Right renal cortex interstitium (tissue), 3 donors: ENCODE measurements at regions not wholly inside any gene's neighbourhood (a gene's known extent, or its start where the extent isn't known, plus 50 kb on each side); places are given as distances from the start of the nearest gene placed in this dataset.
"Not testable (repeated sequence)": the region's sequence is repeated elsewhere in the genome, so short reads cannot be mapped to it uniquely, and the experiment has no call there.

ENCODE experiments used
- DNase-seq, 3 donors: peaks; one replicate each; pipeline ENCODE4 v3.0.0-alpha.2; 2013; ENCODE audit warnings: low read depth in 3 of 3, low spot score in 2 of 3

DNA sequence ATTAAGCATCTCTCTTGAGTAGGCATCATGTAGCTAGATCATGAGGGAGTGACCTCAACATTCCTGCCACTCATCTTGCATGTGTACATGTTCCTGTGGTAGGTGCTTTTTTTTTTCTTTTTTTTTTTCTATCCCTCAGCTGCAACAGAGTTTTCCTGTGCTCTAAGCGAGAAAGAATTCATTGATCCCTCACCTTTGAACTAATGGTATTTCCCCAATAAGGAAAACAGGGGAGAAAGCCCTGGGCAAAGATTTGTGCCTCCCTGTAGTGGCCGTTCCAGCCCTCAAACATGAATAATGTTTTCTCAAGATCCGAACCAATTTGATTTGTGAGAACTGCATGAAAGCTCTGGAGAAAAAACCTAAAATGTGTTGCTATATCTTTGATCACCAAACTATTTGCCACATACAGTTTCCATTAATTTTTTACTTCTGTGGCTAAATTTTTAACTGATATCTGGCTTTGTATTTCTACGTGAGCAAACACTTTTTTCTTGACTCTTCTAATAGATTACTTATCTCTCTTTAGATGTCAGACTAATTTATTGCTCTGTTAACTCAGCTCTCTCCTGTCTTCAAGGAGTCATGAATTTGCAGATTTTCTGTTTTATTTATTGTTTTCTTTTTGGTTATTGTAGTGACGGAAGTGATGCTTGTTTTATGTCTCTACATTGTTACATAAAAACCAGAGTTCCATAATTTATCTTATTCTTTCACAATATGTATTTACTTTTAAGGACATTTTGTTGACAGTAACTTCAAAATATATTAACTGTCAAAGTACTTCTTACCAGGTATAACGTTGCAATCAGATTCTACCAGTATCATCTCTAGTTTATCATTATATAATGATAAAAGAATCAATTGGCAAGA, 1396.5 kb downstream of the OTOL1 start:
- DNase-seq: no peak

GRCh38 chr3:162897291-162897690, 1400.7 kb downstream of the OTOL1 start:
- DNase-seq: no peak

GRCh38 chr3:162932503-162932902, 1435.9 kb downstream of the OTOL1 start:
- DNase-seq: no peak

DNA sequence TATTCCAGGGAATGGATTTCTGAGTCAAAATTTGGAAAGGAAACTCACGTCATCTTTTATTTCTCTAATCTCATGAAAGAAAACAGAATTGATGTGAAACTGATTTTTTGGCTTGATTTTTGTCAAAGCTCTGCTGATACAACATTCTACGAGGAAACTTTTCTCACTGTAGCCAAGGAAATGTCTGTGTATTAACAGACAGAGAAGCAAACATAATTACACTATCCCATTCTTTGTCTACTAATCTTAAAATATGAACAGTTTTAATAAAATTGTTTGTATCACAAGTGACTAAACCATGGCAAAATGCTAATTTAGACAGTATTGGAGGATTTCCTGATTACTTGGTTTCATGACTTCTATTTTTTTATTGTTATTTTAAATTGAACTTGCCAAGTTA, 1437.0 kb downstream of the OTOL1 start:
- no peak for DNase-seq

DNA sequence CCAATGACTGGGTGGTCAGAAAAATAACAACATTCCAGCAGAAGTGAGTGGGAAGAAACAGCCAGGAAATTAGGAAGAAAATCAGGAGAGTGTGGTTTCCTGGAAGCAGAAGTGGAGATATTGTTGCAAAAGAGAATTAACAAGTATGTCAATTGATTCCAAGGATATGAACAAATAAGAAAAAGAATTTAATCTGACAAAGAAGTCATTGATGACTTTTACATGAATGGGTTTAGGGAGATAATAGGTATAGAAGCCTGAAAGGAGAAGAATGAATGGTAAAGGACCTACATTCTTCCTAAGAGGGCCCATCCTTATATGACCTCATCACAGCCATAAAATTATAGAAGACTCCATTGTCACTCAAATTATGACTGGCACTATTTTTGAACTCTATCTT, 1440.1 kb downstream of the OTOL1 start:
- DNase-seq: no peak

DNA sequence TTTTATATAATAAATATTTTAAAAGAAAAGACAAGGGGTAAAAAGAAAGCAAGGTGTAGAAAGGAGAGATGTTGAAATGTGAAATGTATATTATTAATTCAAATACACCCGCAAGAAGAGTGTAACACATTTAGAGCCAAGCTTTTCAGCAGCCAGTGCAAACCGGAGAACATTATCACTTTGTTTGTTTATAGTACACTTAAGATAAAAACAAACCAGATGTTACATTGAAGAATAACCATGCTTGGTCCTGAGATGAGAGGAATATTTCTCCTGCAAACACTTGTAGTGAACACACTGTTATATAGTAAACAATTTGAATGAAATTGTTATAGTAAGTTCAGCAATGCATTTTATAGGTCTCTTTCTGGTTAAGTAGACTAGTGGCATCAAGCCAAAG, 1441.5 kb downstream of the OTOL1 start:
- no peak for DNase-seq

DNA sequence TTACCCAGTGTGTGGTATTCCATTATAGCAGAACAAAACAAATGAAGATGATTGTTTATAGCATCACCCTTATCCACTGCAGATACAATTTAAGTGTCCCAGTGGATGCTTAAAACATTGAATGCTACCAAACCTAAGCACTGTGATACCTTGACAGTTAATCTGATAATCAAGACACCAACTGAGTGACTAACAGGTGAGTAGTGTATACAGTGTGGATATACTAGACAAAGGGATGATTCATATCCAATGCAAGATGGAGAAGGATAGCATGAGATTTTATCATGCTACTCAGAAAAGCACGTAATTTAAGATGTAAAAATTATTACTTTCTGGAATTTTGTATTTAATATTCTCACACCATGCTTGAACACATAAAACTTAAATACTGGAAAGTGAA, 1449.0 kb downstream of the OTOL1 start:
- no peak for DNase-seq

DNA sequence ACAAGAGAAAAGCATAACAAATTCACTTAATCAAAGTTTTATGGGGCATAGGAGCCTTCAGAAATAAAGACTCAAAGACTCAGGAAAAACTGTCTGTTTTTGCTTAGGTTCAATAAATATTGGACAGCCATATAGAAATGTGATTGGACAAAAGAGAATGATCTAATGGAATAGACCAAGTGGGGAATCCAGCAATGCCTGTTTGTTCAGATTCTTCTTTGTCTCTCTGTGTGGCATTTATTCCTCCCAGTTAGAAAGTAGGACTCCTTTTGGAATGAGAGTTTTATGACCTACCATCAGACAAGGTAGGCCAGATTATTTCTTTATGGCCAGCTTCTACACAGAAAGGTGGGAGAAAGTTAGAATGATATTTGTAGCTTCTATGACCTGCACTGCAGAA, 1460.1 kb downstream of the OTOL1 start:
- DNase-seq: no peak

DNA sequence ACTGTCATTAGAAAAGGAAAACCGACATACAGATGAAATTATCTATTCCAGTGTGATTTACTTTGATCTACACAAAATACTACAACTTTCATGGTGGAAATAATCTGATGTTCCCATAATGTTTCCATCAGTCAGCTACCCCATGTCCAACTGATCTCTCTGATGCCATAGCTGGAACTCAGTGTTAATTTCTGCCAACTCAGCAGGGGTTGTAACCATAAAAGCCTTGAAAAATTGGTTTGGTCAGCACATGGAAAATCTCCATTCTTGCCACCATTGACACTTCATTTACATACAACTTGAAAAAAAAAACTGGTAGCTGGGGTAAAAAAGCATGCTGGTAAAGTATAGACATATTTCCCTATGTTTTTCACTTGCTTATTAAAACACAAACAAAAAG, 1463.7 kb downstream of the OTOL1 start:
- no peak for DNase-seq

DNA sequence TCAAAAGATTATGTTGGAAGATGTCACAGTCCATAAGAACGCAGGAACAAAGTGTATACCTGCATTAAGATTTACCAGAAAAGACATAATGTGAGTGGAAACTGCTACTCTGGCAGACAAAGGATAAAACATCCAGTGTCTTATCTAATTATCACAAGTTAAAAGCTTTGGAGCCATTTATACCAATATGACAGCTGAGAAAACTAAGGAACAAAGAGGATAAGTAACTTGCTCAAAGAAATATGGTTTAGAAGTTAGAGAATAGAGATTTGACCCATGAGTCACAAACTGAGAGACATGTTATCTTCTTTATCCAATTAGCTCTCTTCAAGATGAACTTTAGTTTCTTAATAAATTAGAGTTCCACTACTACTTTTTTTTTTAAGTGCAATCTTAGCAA, 1473.7 kb downstream of the OTOL1 start:
- no peak for DNase-seq

GRCh38 chr3:162971715-162972114, 1475.1 kb downstream of the OTOL1 start:
- DNase-seq: no peak

GRCh38 chr3:162973428-162973917, 1476.9 kb downstream of the OTOL1 start:
- DNase-seq: no peak

DNA sequence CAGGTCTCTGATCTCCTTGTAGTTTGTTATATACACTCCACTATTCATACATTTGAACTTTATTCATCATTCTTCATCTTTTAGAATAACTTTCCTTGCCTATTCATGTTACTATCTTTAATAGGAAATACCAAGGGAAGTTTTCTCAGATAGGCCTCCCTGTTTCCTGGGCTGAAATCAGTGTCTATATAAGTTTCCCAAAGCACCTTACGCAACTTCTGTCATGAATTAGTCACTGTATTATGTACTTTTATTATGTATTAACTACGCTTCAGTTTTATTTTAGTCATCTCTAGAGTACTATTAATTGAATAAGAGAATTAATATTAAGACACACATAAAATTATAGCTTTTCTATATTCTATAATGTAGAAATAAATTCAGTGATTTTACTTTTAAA, 1481.5 kb downstream of the OTOL1 start:
- DNase-seq: no peak

GRCh38 chr3:162984746-162985145, 1488.1 kb downstream of the OTOL1 start:
- DNase-seq: no peak

GRCh38 chr3:162987085-162987794, 1490.6 kb downstream of the OTOL1 start:
- not testable (repeated sequence) for DNase-seq

- no peak for DNase-seq
Observed at GRCh38 chr3:162992741-162993140, 1496.1 kb downstream of the OTOL1 start.

- no peak for DNase-seq
Observed at GRCh38 chr3:162994165-162994564, 1497.6 kb downstream of the OTOL1 start.

- DNase-seq: no peak
Observed at GRCh38 chr3:162996368-162996767, 1499.8 kb downstream of the OTOL1 start.

GRCh38 chr3:162998205-162998604, 1501.6 kb downstream of the OTOL1 start:
- no peak for DNase-seq

GRCh38 chr3:163011596-163011995, 1515.0 kb downstream of the OTOL1 start:
- DNase-seq: no peak

GRCh38 chr3:163016251-163016650, 1519.6 kb downstream of the OTOL1 start:
- no peak for DNase-seq

GRCh38 chr3:163018067-163018466, 1521.5 kb downstream of the OTOL1 start:
- DNase-seq: no peak
